Upper lobe of left lung (tissue), 6 donors: ENCODE measurements at regions not wholly inside any gene's neighbourhood (a gene's known extent, or its start where the extent isn't known, plus 50 kb on each side); places are given as distances from the start of the nearest gene placed in this dataset.

ENCODE experiments used
- ATAC-seq, 2 donors: fragments of 200-7000 bp; cut with Tn5 transposase; one replicate each; pipeline ENCODE4 v1.9.1; 2022; ENCODE audit warnings: mild to moderate bottlenecking in 2 of 2, moderate library complexity in 2 of 2; ENCODE audit not compliant: low FRiP score in 2 of 2
- DNase-seq, 2 donors: peaks; one replicate each; pipeline ENCODE4 v3.0.0-alpha.2; 2019 to 2020
- H3K27ac ChIP-seq, 4 donors: fragments of 200-600 bp; sonication (generic); one replicate each; pipeline ENCODE4 v1.5.1; 2016 to 2019
- H3K27me3 ChIP-seq, 4 donors: fragments of 200-600 bp; sonication (generic); one replicate each; pipeline ENCODE4 v1.5.1; 2017 to 2019
- H3K36me3 ChIP-seq, 4 donors: fragments of 200-600 bp; sonication (generic); one replicate each; pipeline ENCODE4 v1.5.1; 2016 to 2019
- H3K4me1 ChIP-seq, 4 donors: fragments of 200-600 bp; sonication (generic); one replicate each; pipeline ENCODE4 v1.5.1; 2018 to 2019
- H3K4me3 ChIP-seq, 4 donors: fragments of 200-600 bp; sonication (generic); one replicate each; pipeline ENCODE4 v1.5.1; 2017 to 2019; ENCODE audit warnings: mild to moderate bottlenecking in 2 of 4, moderate library complexity in 1 of 4
- H3K9me3 ChIP-seq, 4 donors: fragments of 200-600 bp; sonication (generic); one replicate each; pipeline ENCODE4 v1.5.1; 2018 to 2019
- EP300 ChIP-seq, 4 donors: sonication (generic); formaldehyde crosslinking; IDR thresholded peaks; one replicate each; pipeline ENCODE4 v1.5.1; 2017; ENCODE audit warnings: antibody characterized with exemption in 4 of 4, control low read depth in 2 of 4
- POLR2A ChIP-seq, 4 donors: fragments of 450-650 bp; IDR thresholded peaks; one replicate each; pipeline ENCODE4 v1.5.1; 2016 to 2017; ENCODE audit warnings: antibody characterized with exemption in 4 of 4, mild to moderate bottlenecking in 2 of 4
- POLR2AphosphoS5 ChIP-seq, 2 donors: sonication (generic); formaldehyde crosslinking; IDR thresholded peaks; one replicate each; pipeline ENCODE4 v1.5.1; 2017; ENCODE audit warnings: antibody characterized with exemption in 2 of 2
- WGBS, 2 donors: methylation state at CpG; one replicate each; pipeline ENCODE4 v1.1.5; 2017 to 2018; 5-methylcytosine and 5-hydroxymethylcytosine counted together
- TF ChIP-seq, protein P1 (sequence below), 6 experiments: fragments of 450-650 bp in 4 of 6; fragments of 200-600 bp in 2 of 6; sonication (generic) in 2 of 6; IDR thresholded peaks; one replicate each; pipeline ENCODE4 v1.5.1; 2016 to 2019; ENCODE audit warnings: antibody characterized with exemption in 6 of 6
- donor health status: DM: no; HTN: no; CAD: no; lungs with moderate emphysema.
- donor health status: DM: no; HTN: yes; CAD: no; lungs with severe emphysema.

DNA sequence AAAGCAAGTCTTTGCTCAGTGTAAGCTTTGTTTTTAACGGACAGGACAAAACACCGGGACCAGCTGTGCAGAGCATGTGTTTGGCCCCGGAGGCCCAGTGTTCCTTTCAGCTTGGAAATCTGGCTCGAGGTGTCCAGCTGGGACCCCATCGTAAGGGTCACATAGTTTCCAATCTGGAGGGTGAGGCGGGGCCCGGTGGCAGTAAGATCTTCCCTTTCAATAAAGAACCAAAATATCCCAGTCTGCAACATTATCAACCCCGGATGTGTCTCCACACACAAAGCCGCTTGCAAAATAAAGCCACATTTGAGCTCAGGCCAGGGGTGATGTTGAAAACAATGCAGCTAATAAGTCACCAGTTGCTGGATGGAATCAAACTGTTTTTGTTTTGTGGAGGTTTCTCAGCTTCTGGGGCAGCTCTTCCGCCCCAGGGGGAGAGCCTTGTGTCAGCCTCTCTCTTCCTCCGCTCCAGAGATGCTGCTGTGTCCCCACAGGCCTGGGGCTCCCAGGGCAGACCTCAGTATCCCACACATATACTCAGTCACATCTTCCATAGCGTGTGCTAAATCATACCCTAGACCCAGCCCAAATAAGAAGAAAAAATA lies 138.6 kb upstream of the GLI2 start:
- peak overlapping the region in 1 of 4 donors; percentile 9 for H3K27ac ChIP-seq
- H3K4me1 ChIP-seq = peaks cover 7 to 17% (median 12%) of the 10 kb centered on the region in 4 donors
- DNase-seq (no peak), ATAC-seq (peak in 1 of 2 donors; percentile 30)
- no peaks in the 10 kb centered on the region for H3K36me3 ChIP-seq
- H3K9me3 ChIP-seq = no peaks in the 10 kb centered on the region
- TF ChIP-seq POLR2AphosphoS5 (IDR thresholded peaks at IDR 0.05) (peak in 1 of 2 donors; percentile 36), POLR2A (IDR thresholded peaks at IDR 0.05) (no peak)
- no peak overlapping the region for H3K4me3 ChIP-seq
- WGBS, 2 donors = 63 to 64% methylated on average over 12 of the region's 12 CpGs
- no peaks in the 10 kb centered on the region for H3K27me3 ChIP-seq

DNA sequence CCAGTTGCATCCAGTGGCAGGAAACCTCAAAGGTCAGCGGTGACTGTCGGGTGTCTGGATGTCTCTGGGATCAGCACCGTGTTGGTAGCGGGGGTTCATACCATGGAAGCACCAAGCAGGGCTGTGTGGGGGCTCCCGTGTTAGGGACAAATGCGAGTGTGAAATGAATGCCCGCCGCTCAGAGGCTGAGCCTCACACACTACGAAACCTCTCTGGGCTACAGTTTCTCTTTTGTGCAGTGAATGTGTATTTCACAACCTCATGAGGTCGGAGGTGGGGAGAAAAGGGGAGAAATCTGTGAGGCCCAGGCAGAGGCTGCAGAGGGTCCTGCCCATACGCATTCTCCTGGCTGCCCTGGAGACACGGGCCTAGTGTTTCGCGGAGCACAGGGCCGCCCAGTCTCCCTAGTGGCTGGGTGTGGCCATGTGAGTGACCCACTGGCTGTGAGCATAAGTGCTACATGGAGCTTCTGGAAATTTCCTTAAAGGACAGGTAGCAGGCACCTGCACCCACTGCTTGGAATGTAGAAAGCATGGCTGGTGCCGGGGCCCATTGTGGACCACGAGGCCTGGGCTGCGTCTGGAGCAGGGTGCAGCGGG lies 138.0 kb upstream of the GLI2 start:
- TF ChIP-seq, protein P1, sequence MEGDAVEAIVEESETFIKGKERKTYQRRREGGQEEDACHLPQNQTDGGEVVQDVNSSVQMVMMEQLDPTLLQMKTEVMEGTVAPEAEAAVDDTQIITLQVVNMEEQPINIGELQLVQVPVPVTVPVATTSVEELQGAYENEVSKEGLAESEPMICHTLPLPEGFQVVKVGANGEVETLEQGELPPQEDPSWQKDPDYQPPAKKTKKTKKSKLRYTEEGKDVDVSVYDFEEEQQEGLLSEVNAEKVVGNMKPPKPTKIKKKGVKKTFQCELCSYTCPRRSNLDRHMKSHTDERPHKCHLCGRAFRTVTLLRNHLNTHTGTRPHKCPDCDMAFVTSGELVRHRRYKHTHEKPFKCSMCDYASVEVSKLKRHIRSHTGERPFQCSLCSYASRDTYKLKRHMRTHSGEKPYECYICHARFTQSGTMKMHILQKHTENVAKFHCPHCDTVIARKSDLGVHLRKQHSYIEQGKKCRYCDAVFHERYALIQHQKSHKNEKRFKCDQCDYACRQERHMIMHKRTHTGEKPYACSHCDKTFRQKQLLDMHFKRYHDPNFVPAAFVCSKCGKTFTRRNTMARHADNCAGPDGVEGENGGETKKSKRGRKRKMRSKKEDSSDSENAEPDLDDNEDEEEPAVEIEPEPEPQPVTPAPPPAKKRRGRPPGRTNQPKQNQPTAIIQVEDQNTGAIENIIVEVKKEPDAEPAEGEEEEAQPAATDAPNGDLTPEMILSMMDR (IDR thresholded peaks at IDR 0.05) = no peak
- TF ChIP-seq POLR2A (IDR thresholded peaks at IDR 0.05) = no peak
- no peak for TF ChIP-seq EP300 (IDR thresholded peaks at IDR 0.05)
- TF ChIP-seq POLR2AphosphoS5 (IDR thresholded peaks at IDR 0.05) = no peak
- WGBS, 2 donors = 90 to 94% methylated on average over 13 to 19 of the region's 19 CpGs
- peaks cover 7 to 17% (median 12%) of the 10 kb centered on the region in 4 donors for H3K4me1 ChIP-seq
- DNase-seq = no peak
- peak overlapping the region in 1 of 4 donors; percentile 9 for H3K27ac ChIP-seq
- ATAC-seq = no peak
- no peaks in the 10 kb centered on the region for H3K36me3 ChIP-seq
- H3K4me3 ChIP-seq = no peak overlapping the region
- H3K27me3 ChIP-seq = no peaks in the 10 kb centered on the region
- H3K9me3 ChIP-seq = no peaks in the 10 kb centered on the region

DNA sequence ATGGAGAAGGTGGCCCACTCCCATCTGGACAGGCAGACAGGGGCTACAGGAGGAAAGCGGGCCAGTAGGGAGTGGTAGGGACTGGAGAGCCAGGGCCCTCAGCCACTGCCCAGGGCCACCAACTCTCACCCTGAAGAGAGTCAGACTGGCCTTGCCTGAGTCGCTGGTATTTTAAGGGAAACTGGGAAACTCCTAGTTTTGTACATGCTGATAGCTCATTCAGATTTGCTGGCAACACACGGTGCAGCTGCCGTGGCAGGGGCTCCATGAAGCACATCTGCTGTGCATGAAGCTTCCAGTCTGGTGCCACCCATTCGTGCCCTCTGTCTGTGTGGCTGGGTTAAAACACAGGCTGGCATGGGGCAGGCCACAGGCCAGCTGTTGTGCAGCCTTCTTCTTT lies 137.3 kb upstream of the GLI2 start:
- H3K9me3 ChIP-seq = no peaks in the 10 kb centered on the region
- WGBS, 2 donors = 85 to 95% methylated on average over 3 to 5 of the region's 5 CpGs
- no peaks in the 10 kb centered on the region for H3K27me3 ChIP-seq
- DNase-seq (no peak), ATAC-seq (no peak)
- no peak overlapping the region for H3K4me3 ChIP-seq
- TF ChIP-seq EP300 (IDR thresholded peaks at IDR 0.05) = no peak
- no peak for TF ChIP-seq POLR2AphosphoS5 (IDR thresholded peaks at IDR 0.05)
- TF ChIP-seq POLR2A (IDR thresholded peaks at IDR 0.05) = no peak
- TF ChIP-seq, protein P1 (IDR thresholded peaks at IDR 0.05) = no peak
- peaks cover 7 to 17% (median 12%) of the 10 kb centered on the region in 4 donors for H3K4me1 ChIP-seq
- H3K36me3 ChIP-seq = no peaks in the 10 kb centered on the region
- peak overlapping the region in 2 of 4 donors; percentile 23 to 34 for H3K27ac ChIP-seq

DNA sequence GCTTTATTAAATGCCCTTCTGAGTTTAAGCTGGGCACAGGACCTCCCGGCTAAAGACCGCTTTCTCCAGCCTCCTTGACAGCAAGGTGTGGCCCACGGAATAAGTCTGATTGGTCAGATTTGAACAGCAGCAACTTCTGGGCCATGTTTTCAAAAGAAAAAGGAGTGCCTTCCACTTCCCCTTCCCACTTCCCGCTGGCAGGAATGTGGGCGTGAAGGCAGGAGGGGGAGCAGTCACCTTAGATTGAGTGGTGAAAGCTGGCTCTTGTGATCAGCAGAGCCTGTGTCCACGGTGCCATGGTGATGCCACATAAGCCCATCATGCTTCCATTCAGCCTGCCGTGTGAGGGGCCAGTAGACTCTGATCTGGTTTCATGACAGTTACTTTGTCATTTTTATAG lies 136.6 kb upstream of the GLI2 start:
- Histone ChIP-seq H3K27ac (peak overlapping the region in 1 of 4 donors; percentile 23), H3K4me1 (peaks cover 7 to 17% (median 12%) of the 10 kb centered on the region in 4 donors), H3K9me3 (no peaks in the 10 kb centered on the region), H3K27me3 (no peaks in the 10 kb centered on the region), H3K36me3 (no peaks in the 10 kb centered on the region), H3K4me3 (no peak overlapping the region)
- no peak for TF ChIP-seq POLR2A (IDR thresholded peaks at IDR 0.05)
- TF ChIP-seq, protein P1 (IDR thresholded peaks at IDR 0.05) = no peak
- no peak for TF ChIP-seq EP300 (IDR thresholded peaks at IDR 0.05)
- DNase-seq = peak in 1 of 2 donors; percentile 59
- WGBS, 2 donors = 65 to 77% methylated on average over 7 of the region's 7 CpGs
- ATAC-seq = peak in 1 of 2 donors; percentile 58

DNA sequence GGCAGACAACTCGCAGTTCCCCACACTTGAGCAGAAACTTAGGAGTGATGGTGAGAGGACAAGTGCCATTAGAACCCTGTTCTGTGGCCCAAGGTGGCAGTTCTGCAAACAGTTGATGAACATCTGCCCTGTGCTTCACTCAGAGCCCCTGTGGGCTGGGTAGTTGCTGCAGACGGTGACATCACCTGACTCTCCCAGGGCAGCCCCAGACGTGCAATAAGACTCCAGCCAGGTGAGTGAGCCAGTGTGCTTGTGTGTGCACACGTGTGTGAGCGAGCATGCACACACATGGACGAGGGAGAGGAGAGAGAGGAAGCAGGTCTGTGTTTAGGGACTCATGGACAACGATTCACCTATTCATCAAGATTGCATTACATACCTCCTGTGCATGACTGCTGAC lies 136.0 kb upstream of the GLI2 start:
- ATAC-seq = no peak
- H3K9me3 ChIP-seq = no peaks in the 10 kb centered on the region
- H3K36me3 ChIP-seq = no peaks in the 10 kb centered on the region
- WGBS, 2 donors = 84 to 90% methylated on average over 7 of the region's 7 CpGs
- H3K27me3 ChIP-seq = no peaks in the 10 kb centered on the region
- TF ChIP-seq EP300 (IDR thresholded peaks at IDR 0.05) (no peak), POLR2A (IDR thresholded peaks at IDR 0.05) (no peak), POLR2AphosphoS5 (IDR thresholded peaks at IDR 0.05) (no peak)
- TF ChIP-seq, protein P1 (IDR thresholded peaks at IDR 0.05) = no peak
- H3K4me1 ChIP-seq = peaks cover 7 to 17% (median 12%) of the 10 kb centered on the region in 4 donors
- no peak overlapping the region for H3K27ac ChIP-seq
- no peak for DNase-seq
- no peak overlapping the region for H3K4me3 ChIP-seq
